ENCODE measurements at regions not wholly inside any gene's neighbourhood (a gene's known extent, or its start where the extent isn't known, plus 50 kb on each side); places are given as distances from the start of the nearest gene placed in this dataset.
"Not testable (repeated sequence)": the region's sequence is repeated elsewhere in the genome, so short reads cannot be mapped to it uniquely, and the experiment has no call there.

DNA sequence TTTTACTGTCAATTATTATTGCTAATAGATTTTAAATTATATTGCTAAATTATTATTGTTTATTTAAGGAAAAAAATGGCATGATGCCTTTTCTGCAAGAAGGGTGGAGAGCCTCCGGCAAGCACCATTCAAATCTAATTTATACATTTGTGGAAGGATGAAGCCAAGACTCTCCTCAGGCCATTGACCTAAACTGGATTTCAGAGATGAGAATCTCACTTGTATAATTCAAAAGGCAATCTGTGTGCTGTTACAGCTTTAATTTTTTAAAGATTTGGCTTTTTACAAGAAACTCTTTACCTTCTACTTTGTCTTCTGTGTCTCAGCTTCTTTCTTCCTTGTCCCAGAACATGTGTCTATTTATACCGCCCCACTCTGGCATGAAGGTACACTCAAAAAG lies 722.5 kb downstream of the ETS1 start:
- DNase-seq (ENCODE audit: low read depth in 2 of 2), result no peak

DNA sequence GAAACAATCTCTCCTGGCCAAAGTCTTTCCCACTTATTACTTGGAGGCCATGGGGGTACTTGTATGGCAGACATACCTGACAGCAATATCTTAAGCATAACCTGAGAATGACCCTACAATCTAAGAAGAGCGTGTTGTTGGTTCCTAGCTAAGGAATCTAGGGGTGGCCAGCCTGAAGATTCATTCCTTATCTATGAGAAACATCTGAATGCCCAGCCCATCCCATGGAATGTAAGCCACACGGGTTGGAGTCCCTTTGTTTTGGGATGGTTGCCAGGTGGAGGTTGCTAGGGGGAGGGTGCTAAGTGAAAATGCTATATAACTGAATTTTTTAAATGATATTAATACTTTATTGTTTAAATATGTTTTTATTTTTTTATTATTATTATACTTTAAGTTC lies 725.0 kb downstream of the ETS1 start:
- no peak for DNase-seq (ENCODE audit: low read depth in 2 of 2)

DNA sequence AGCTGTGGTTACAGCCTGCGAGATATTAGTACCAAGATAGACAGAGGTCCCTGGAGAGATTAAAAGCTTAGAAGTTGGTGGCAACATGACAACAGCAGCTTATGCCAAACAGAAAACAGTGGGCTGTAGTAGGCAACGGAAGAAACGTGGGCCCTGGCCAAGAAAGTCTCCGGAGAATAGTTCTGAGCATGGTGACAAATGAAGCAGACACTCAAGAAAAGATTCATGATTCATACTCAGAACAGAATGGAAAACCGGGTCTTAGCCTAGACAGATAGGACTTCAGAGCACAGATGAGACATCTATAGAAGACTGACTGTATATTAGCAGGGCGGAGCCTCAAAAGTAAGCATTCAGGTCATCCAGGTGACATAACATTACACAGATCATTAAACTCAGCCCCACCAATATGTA lies 727.4 kb downstream of the ETS1 start:
- no peak for DNase-seq (ENCODE audit: low read depth in 2 of 2)

DNA sequence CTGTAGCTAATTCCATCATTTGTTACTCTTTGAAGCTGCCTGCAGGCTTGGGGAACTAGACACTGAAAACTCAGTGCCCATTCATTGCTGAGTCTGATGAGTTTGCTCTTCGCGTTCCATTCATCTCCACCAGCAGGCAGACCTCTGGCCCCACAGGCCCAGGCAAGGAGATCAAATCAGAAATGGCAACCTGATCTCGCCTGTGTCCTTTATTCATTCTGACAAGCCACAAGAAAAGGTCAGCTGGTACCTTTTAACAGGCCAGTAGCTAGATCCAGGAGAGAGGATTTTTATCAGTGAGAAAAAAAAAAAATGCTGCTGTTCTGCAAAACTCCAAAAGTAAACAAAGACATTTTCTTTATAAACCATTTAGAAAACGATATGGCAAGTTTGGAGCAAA lies 742.5 kb downstream of the ETS1 start:
- no peak for DNase-seq (ENCODE audit: low read depth in 2 of 2)

DNA sequence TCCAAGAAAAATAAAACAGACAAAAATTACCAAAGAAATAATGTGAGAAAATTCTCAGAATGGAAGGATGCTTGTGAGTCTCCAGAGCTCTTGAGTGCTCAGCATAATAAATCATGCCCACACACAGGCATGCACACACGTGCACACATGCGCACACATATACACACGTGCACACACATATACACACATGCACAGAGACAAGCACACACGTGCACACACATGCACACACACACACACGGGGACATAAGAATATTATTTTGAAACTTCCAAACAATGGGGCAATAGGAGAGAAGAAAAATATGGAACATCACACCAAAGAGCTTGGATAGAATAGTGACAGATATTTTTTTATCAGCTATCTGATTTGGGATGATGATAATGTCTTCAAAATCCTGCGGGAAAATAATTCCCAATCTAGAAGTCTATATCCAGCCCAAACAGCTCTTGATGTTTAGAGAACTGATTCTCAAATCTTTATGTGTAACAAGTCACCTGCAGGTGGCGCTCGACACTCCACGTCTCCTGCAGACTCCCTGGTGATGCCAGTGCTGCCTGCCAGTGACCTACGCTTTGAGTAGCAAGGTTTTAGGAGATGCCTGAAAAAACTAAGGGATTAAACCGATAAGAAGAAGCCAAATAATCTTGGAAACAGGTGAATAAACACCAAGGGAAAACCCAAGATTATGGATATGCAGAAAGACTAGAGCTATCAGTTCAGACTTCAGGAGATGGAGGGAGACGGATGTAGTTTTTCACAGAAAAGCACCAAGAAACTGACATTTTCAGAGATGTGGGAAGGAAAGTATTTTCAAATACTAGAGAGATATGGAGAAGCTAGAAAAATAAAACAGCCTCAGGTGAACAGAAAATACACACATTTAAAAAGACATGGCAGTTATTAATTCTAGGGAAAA lies 743.6 kb downstream of the ETS1 start:
- peak; percentile 1 to 25 for DNase-seq (ENCODE audit: low read depth in 2 of 2)

DNA sequence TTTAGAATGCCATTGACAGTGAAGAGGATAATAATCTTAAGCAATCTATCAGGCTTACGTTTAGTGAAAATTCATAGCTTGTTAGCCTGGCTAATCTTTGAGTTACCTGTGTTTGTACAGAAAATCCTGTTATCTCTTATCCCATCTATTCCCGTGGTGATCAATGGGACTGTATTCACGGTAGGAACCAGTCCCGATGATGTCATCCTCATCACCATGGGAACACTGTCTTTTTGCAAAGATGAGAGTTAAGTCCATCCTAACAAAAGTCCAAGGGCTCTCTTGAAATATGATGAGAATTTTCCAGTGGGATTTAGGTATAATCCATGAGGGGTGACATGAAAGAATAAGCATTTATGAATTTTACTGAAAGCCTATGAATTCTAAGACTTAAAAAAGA lies 762.2 kb downstream of the ETS1 start:
- DNase-seq (ENCODE audit: low read depth in 2 of 2), result no peak

DNA sequence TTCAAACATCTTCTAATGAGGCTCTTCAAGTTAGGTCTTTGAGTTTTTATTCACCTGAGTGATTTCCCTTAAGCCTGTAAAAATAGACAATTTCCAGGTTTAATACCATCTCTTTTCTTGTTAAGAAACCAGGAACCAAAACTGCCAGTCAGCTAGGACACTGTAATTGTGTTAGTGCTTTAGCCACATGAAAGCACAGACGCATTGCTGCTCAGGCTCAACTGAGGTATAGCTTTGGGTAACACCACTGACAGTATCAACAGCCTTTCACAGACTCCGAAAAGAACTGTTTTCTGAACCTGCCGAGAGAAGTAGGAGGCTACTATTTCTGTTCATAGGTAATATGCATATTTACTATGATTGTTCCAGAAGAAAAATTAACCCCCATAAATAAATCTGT lies 768.7 kb downstream of the ETS1 start:
- DNase-seq (ENCODE audit: low read depth in 2 of 2), result no peak

DNA sequence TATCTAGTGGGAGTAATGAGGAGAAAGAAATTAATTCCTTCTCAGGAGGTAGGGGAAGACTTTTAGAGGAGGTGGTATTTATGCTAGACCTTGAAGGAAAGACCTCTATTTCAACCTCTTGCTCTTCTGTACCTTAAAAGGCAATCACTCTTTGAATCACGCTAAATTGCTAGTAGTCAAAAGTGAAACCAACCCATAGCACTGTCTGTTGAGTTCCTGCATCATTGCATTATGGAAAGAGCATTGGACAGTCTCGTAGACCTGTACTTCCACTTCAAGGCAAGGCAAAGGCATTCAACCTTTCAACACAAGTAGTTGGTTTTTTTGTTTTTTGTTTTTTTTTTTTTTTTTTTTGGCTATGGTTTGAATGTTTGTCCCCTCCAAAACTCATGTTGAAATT lies 770.4 kb downstream of the ETS1 start:
- no peak for DNase-seq (ENCODE audit: low read depth in 2 of 2)

DNA sequence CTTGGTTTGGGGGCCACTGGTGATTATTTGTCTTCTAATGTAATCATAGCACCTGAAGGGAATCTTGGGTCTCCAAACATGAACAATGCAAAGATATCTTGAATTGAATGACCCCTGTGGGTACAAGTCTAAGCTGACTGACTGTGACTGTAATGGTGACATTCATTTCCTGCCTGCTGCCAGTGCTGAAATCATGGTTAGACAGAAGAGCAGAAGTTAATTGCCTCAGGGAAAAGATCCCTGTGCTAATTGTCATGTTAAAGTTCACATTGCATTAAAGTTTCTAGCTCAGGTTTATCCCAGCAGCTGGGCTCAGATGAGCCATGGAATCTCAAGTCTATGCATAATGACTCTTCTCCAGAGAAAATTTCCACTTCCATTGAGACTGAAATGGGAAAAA lies 772.0 kb downstream of the ETS1 start:
- DNase-seq (ENCODE audit: low read depth in 2 of 2), result no peak

DNA sequence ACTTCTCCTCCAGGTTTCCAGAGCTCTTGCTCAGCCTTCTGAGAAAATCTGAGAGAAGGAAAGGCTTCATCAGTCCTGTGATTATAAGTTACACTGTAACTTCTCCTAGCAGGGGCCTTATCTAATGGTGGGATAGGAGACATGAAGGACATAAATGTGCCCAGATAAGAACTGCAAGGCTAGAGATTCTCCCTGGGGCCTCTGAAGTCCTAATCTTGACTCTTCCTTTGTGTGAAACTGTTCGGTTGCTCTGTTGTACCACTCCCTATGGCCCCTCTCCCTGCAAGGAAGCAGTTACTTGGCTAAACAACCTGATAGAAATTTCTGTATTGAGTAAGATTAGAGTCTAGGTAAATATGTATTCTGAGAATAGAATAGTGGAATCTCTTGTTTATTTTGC lies 780.9 kb downstream of the ETS1 start:
- DNase-seq (ENCODE audit: low read depth in 2 of 2), result no peak

DNA sequence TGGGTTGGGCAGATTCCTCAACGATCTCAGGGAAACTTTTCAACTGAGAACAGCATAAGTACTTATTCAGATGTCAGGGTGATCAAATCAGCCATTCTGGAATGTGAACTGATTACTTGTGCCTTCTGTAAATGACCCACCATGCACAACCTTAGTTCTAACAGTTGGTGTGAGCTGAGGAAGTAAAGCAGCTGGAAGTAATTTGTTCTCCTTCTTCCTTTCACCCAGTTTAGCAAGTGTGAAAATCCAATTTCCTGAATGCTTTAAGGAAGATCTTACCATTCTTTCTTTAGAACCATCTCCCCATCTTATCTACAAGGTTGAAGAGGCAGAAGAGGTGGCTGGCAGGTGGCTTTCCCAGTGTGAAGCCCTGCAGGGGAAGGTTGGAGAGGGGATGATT lies 781.6 kb downstream of the ETS1 start:
- no peak for DNase-seq (ENCODE audit: low read depth in 2 of 2)

DNA sequence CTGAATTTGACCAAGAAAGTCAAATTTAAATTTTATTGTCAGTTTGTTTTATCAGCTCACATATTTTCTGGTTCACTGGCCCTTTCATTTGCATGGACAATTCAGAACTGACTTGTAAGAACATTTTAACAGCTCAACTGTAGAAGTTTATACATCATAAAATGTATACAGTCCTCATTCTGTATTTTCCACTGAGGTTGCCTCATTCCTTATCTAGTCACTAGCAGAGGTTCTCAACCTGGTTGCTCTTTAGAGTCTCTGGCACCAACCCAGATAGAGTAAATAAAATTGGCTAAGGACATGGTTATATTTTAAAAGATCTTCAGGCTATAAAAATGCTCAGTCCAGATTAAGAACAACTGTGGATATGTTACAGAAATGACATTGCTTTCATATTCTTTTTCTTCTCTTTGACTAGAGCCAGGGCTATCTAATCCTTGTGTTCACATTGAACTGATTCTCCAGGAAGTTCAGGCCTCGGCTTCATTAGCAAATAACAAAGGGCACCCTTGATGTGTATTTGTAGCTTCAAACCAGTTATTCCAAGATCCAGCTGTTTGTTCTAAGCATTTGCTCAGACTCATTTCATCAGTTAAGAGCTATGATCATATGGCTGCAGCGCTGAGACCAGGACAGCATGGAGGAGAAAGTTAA lies 782.5 kb downstream of the ETS1 start:
- DNase-seq (ENCODE audit: low read depth in 2 of 2), result no peak

DNA sequence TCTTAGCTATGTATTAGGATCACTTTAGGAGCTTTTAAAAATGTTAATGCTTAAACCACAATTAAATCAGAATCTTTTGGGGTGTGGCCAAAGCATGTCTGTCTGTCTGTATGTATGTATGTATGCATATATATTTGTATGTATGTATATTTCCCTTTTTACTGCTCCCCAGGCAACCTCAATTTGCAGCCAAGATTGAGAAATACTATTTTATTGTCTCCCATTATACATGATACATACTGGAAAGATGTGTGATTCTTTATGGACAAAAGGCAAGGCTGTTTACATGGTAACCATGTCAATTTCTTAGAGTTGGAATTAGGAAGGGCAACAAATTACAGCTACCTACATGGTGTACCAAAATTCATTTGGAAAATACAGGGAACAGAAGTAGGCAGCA lies 783.6 kb downstream of the ETS1 start:
- no peak for DNase-seq (ENCODE audit: low read depth in 2 of 2)

DNA sequence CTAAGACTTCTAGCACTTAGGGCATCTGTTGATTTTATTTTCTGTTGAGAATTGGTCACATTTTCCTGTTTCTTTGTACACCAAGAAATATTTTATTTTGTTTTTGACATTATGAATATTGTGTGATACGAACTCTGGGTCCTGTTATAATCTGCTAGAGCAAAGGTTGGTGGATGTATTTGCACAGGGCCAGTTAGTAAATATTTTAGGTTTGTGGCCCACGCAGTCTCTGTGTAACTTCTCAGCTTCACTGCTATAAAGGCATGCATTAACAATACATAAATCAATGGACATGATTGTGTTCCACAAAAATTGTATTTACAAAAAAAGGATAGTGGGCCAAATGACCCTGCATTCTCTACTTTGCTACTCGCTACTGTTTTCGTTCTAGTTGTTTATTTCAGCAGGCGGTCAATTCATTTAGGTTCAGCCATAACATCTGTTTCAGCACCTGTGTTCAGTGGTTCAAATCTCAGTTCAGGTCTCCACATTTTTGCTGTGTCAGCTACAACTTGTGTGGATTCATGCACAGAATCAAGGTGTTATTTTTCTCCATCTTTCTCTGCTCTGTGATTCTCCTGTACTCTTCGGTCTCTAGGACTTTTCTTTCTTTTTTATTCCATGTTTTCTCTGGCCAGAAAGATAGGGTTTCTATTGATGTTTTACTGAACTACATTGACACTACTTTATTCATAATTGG lies 786.2 kb downstream of the ETS1 start:
- no peak for DNase-seq (ENCODE audit: low read depth in 2 of 2)

DNA sequence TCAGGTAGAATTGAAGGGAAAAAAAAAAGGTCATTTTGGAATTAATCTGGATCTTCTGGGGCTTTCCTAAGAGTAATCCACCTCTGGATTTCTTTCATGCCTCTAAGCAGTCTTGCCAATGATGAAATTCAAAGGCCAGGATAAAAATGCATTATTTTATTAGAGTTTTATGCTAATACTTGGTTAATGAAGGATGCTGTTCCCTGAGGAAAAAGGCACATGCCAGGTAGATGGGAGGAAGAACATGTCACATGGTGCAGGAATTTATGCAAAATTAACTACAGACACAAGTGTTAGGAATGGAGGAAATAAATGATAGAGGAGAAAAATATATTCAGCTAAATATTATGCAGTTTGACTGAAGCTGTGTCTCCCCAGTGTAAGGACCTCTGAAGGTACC lies 792.0 kb downstream of the ETS1 start:
- no peak for DNase-seq (ENCODE audit: low read depth in 2 of 2)

DNA sequence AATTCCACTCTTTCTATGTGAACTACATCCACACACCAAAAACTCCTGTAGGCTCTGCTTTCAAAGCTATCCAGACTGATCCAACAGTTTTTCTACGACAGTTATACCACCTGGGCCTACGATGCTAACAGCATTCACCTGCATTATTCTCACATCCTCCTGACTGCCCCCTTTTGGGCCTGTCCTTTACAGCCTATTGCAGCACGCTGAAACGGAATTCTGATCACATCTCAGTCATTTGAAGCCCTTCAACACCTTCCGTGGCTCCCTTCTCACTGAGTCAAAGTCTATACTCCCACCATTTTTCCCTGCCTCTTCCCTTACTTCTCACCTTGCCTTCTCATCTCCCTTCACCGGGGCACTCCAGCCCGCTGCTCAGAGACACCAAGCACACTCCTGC lies 791.3 kb upstream of the KIRREL3 start:
- no peak for DNase-seq (ENCODE audit: low read depth in 2 of 2)

DNA sequence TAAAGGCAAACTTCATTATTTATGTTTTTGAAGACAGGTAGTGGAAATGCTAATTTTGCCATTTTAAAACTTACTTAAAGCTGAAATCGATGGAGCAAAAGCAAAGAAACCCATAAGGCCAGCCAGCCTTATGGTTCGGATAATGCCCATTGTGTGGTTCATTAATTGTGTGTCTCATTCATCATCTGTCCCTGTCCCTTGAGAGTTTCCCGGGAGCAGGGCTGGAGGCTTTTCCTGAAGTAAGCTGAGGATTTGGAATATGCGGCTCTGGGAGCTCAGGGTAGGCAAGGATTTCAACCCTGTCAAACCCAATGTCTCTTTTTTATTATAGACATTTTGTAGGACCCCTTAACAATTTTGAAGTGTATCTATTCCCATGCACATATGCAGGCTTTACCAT lies 790.0 kb upstream of the KIRREL3 start:
- DNase-seq (ENCODE audit: low read depth in 2 of 2), result no peak

DNA sequence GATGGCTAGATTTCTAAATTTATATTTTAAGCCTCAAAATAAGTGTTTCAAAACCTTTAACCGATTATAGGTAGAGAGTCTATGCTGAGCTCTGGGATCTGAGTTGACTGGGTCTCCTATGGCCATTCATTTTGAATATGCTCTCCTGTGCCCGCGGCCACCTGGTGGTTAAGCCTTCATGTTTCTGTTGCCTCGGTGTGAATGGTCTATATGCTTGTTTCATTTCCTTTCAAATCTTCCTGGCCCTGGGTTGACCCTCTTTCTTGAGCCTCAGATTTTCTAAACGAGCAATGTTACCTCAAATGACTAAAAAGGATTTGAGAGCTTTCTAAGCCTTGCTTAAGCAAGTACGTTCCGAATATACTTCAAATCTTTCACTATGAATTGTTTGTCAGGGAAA lies 789.4 kb upstream of the KIRREL3 start:
- no peak for DNase-seq (ENCODE audit: low read depth in 2 of 2)

DNA sequence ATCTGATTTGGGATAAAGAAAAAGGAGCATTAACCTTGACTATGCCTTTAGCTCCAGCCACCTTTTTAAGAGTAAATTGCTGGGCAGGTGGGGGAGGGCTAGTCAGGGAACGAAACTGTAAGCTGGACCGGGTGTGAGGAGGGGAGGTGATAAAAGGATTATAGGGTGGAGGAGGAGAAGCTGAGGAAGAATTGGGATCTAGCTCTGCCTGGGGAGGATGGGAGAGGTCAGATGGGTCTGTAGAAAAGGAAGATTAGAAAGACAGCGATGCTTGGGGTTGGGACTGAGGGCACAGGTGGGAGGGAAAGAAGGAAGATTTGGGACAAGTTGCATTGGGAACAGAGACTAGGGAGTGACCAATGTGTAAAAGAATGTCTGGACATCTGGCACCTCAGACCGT lies 772.4 kb upstream of the KIRREL3 start:
- DNase-seq (ENCODE audit: low read depth in 2 of 2), result not testable (repeated sequence)

DNA sequence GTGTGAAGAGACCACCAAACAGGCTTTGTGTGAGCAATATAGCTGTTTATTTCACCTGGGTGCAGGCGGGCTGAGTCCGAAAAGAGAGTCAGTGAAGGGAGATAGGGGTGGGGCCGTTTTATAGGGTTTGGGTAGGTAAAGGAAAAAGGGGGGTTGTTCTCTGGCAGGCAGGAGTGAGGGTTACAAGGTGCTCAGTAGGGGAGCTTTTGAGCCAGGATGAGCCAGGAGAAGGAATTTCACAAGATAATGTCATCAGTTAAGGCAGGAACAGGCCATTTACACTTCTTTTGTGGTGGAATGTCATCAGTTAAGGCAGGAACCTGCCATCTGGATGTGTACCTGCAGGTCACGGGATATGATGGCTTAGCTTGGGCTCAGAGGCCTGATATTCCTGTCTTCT lies 768.4 kb upstream of the KIRREL3 start:
- DNase-seq (ENCODE audit: low read depth in 2 of 2), result not testable (repeated sequence)

DNA sequence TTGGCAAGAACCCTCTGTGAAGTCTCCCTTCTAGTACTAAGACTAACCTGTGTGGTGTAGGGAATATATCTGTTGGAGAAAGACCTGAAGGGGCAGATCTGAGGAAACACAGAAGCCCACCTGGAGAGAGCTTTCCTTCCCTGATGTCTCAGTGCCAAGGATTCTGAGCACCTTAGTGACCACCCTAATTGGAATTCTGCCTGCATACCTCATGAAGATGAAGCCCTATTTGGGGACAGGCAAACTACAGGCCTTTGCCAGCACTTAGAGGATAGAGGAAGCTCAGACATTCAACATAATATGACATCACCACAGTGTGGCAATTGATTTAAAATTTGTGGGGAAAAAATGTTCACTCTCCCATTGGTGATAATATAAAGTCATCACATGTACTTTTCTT lies 766.2 kb upstream of the KIRREL3 start:
- no peak for DNase-seq (ENCODE audit: low read depth in 2 of 2)

DNA sequence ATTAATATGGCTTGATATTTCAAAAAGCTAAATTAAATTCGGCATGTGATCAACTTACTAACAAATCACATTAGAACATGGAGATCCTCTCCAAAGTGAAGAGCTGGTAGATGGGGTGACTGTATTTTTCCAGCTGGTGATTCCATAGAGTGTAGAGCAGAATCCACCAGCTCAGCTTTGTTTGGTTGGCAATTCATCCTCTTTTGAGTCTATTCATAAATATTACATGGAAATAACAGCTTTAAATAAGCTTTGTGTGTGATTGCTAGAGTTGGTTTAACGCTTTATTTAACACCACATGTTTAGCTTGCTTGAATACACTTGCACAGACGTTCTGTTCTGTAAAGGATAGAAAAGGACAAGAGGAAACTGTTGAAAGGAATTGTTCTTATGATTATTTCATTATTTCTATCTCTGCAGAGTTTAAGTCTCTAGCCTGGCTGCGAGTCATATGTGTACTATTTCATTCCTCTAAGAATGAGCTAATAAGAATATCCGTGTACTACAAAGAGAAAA lies 738.3 kb upstream of the KIRREL3 start:
- no peak for DNase-seq (ENCODE audit: low read depth in 2 of 2)

DNA sequence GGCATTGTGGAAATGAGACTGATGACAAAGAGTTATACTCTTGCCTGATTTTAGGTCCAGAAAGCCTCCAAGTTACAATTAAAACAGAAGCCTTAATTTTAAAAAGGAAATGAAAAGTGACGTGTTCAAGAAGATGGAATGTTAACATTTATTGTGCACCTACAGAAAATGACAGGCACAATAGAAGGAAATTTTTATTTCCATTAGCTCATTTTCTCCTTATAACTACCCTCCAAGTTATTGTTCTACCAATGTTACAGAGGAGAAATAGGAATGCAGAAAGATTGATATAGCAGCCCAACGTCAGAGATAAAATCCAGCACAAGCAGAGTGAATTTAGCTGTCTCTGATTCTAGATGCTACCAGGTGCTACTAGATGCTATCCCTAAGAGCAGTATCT lies 736.9 kb upstream of the KIRREL3 start:
- no peak for DNase-seq (ENCODE audit: low read depth in 2 of 2)
